ENCODE measurements at regions not wholly inside any gene's neighbourhood (a gene's known extent, or its start where the extent isn't known, plus 50 kb on each side); places are given as distances from the start of the nearest gene placed in this dataset.

DNA sequence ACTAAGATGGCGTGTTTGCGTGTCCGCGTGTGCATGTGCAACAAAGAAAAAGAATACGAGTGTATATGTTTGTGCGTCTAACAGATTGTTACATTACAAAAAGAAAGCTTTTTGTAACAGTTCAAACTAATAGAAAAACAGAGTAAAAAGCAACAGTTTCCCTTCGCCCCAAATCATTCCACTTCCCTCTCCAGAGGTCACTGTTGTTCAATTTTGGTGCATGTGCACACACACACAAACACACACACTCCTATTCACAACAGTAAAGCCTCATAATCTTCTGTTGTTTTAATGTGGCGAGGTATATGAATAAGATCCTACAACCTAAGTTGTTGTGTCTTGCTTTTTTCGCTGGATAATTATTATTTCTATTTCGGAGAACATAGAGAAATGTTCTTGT, 357.3 kb upstream of the SLC8A1 start:
- DNase-seq (ENCODE audit: low read depth): no peak

GRCh38 chr2:40814616-40815015, 362.7 kb upstream of the SLC8A1 start:
- no peak for DNase-seq (ENCODE audit: low read depth)

GRCh38 chr2:40820319-40820718, 368.4 kb upstream of the SLC8A1 start:
- no peak for DNase-seq (ENCODE audit: low read depth)

DNA sequence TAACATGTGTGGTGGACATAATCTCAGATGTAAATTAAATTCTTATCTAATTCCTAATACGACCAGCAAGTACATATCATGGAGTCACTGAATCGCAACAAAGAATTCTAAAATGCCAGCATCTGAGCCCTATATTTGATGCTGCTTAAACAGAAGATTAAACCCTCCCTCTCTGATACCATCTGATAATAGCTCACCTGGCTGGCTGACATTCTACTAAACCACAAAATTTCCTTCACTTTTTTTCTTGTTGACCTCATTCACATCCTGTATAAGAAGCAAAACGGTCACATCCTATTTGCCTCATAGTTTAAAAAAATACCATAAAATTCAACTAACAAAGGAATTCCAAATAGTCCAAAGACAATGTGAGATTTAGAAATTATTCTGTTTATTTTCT, 371.6 kb upstream of the SLC8A1 start:
- DNase-seq (ENCODE audit: low read depth): no peak

DNA sequence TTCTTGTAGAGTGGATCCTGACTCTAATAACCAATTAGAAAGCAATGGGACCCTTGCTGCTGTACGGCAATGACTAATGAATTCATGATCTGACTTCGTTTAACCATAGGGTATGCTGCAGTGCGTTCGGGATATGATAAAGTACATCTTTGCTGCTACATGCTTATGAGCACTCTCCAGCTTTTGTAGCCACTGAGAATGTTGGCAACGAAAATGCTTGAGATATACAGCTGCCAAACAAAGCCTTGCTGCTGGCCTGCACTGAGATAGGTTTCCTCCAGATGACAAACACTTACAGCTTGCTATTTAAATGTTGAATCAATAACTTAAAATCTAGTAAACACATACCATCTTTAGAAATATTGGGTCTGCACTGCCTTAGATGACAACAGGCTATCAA, 372.4 kb upstream of the SLC8A1 start:
- DNase-seq (ENCODE audit: low read depth): no peak

DNA sequence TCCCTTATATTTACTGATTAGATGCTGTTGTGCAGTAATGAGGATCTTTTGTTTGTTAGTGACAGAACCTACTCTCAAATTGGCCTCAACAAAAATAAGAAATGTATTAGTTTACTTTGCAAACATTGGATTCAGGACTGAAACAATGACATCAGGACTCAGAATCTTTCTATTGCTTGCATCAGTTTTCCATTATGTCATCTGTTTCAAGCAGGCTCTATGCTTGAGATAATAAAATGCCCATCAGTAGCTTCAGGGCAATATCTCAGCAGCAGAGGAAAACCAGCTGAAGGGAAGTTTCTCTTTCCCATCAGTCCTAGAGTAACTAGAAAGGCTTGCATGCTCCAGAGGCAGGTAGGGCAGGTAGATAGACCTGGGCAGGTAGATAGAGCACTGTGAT, 375.5 kb upstream of the SLC8A1 start:
- no peak for DNase-seq (ENCODE audit: low read depth)

DNA sequence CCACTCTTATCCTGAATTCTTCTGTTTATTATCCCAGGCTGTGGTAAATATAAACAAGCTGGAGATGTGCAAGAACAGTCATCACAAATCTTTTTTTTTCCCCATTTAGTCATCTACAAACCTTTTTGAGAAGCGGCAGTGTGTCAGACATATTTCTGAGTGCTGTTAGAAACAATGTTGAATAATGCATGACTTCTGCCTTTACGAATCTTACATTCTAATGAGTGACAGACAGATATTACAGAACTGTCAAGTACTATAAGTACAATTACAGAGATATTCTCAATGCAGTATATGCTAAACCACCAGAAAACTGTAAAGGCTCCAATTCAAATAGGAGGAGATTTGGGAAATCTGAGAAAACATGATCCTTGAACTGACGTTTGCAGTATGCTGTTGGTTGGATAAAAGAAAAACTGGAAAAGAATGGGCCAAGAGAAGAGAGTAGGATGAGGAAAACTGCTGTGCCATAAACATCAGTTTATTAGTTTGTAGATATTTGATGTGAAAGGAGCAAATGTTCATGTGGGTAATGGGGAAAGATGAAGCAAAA, 379.5 kb upstream of the SLC8A1 start:
- DNase-seq (ENCODE audit: low read depth): no peak

- no peak for DNase-seq (ENCODE audit: low read depth)
Measured at GRCh38 chr2:40841856-40842255, 390.0 kb upstream of the SLC8A1 start.

DNA sequence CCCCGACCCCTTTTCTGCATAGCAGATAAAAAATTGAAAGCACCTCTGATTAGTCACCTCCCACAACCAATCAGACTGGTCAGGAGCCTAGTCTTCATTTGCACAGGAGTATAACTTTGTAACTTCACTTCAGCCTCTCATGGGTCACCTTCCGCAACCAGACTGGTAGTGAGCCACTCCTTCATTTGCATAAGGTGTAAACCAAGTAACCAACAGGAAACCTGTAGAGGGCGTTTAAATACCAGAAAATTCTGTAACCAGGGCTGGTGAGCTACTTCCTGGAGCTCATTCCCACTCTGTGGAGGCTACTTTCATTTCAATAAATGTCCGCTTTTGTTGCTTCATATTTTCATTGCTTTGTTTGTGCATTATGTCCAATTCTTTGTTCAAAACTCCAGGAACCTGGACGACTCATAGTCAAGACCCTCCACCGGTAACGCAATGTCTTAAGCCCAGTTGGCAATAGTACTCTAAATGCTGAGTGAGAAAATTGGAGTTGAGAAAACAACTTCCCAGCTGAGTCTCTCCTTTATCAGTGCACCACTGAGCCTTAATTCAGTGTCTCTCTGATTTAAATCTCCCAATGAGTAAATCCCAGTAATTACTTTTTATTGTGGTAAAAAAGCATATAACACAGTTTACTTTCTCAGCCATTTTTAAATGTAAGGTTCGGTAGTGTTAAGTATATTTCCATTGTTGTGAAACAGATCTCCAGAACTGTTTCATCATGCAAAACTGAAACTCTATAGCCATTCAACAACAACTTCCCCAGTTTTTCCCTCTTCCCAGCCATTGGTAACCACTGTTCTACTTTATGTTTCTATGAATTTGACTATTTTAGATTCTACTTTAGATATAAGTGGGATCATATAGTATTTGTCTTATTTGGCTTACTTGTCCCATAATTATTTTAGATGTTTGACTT, 392.7 kb upstream of the SLC8A1 start:
- no peak for DNase-seq (ENCODE audit: low read depth)

DNA sequence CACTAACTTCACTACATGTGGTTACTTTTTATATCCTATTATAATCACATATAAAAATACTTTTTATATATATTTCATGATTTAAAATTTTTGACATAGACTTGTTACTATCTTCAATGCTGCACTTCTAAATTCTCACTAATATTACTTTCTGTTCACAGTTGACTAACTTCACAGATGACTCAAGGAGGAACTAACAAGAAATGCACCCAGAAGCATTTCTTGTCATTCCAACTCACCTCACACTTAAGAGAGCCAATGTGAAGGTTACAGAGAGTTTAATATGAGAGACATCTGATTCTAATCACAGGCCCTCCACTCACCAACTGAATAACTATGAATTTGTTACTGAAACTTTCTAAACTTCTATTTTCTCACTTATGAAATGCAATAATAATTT, 399.8 kb upstream of the SLC8A1 start:
- DNase-seq (ENCODE audit: low read depth): no peak

- no peak for DNase-seq (ENCODE audit: low read depth)
Measured at GRCh38 chr2:40859617-40860016, 407.7 kb upstream of the SLC8A1 start.

GRCh38 chr2:40867829-40868228, 415.9 kb upstream of the SLC8A1 start:
- DNase-seq (ENCODE audit: low read depth): no peak

DNA sequence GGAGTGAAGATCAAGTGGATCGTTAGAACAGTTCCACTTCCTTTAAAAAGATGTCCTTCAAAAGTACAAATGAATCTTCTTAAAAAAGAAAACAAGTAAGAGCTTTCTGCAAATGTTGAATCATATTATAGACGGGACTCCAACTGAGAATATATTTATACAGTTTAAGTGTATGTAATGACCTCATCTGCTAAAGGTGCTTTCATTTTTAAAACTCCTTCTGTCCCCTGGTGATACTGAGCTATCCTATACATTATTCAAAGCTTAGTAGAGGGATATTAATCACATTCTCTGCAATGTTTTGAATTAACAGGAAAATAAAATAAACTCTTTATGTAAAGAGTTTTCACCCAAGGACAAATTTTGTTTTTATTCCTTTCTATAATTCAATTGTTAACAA, 420.7 kb upstream of the SLC8A1 start:
- no peak for DNase-seq (ENCODE audit: low read depth)

DNA sequence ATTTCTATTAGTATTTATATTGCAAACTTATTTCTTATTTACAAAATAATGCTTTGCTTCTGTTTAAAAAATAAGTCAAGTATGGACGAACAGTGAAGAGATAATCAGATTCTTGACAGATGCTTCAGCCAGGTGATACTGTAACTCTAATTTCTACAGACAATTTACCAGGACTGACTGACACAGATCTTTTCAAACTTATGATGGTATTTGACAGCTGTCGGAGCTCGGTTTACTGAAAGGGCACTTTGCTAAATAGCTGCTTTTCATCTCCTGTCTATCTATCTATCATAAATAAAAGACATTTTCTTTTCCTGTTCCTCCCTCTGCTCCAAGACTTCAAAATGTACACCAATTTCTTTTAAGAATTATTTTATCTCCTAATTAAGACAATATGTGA, 422.5 kb upstream of the SLC8A1 start:
- DNase-seq (ENCODE audit: low read depth): no peak

DNA sequence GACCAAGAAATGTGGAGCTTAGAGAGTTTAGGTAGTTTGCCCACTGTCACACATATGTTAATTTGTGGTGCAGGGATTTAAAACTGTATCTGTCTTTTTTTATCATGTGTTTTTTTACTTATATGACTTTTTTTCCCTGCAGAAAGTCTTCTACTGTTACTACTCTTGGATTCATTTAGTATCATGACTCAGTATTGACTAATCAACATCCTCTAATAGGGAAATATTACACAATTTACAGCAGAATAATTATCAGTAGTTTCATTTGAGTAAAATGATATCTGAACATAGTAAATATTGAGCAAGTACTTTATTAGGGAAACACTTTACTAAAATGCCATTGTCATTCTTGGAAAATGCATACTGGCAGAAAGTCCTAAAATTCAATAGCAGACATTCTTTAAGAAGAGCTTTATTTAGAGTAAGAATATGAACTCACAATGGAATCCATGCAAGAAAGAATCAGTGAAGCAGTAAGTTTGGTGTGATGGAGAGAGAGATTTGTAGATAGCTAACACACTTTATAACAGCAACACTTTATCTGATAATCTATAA, 425.9 kb upstream of the SLC8A1 start:
- DNase-seq (ENCODE audit: low read depth): no peak

GRCh38 chr2:40879305-40879704, 427.4 kb upstream of the SLC8A1 start:
- DNase-seq (ENCODE audit: low read depth): no peak

- no peak for DNase-seq (ENCODE audit: low read depth)
Measured at GRCh38 chr2:40886100-40886499, 434.2 kb upstream of the SLC8A1 start.

GRCh38 chr2:40886655-40887054, 434.8 kb upstream of the SLC8A1 start:
- no peak for DNase-seq (ENCODE audit: low read depth)

- DNase-seq (ENCODE audit: low read depth): no peak
Measured at GRCh38 chr2:40896358-40896757, 444.5 kb upstream of the SLC8A1 start.

DNA sequence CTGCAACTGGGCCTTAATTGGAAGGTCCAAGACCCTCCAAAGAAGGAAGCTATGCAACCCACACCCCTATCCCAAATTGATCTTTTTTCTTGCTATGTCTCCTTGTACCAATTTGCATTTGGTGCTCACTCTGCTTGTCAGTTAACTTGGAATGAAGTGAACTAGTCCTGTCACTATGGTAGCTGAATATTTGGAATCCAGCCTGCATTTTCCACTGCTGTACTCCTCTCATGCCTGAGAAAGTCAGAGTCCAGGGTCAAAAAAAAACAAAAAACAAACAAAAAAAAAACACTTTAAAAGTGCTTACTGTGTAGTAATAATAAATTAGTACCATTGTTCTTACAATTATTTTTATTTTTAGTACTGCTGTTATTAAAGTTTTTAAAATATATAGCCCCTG, 462.8 kb upstream of the SLC8A1 start:
- DNase-seq (ENCODE audit: low read depth): no peak

DNA sequence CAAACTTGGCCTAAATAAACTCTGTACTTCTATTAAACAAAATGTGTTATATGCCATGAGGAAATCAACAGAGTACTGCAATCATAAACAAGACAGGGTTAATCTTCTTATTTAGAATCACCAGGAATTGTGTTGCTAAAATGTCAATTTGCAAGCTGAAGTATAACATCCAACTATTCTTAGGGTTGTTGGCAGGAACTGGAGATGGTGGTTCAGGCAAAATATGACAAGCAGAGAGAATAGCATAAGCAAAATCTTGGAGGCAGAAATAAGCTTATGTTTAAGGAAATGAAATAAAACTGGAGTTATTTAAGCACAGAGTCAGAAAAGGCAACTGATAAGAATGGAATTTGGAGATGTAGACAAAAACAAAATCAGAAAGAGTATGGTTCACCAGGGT, 463.8 kb upstream of the SLC8A1 start:
- DNase-seq (ENCODE audit: low read depth): no peak

- DNase-seq (ENCODE audit: low read depth): no peak
Measured at GRCh38 chr2:40935349-40935748, 483.5 kb upstream of the SLC8A1 start.

GRCh38 chr2:40937284-40937683, 485.4 kb upstream of the SLC8A1 start:
- no peak for DNase-seq (ENCODE audit: low read depth)

GRCh38 chr2:40953341-40953740, 501.5 kb upstream of the SLC8A1 start:
- no peak for DNase-seq (ENCODE audit: low read depth)
